Stomach (tissue), 8 donors: ENCODE measurements at regions not wholly inside any gene's neighbourhood (a gene's known extent, or its start where the extent isn't known, plus 50 kb on each side); places are given as distances from the start of the nearest gene placed in this dataset.

Experiments
- DNase-seq, 2 donors: peaks; one replicate each; pipeline versions ENCODE4 v3.0.0 to v3.0.0-alpha.2; 2013 to 2019
- H3K27ac ChIP-seq, 5 donors: fragments of 200-600 bp in 4 of 5; sonication (generic) in 4 of 5; one replicate each; pipeline ENCODE4 v1.5.1; 2013 to 2019; ENCODE audit warnings: mild to moderate bottlenecking in 1 of 5, moderate library complexity in 1 of 5
- H3K27me3 ChIP-seq, 3 donors: fragments of 200-600 bp; sonication (generic); one replicate each; pipeline ENCODE4 v1.5.1; 2017 to 2019; ENCODE audit warnings: mixed run types in 1 of 3
- H3K36me3 ChIP-seq, 4 donors: fragments of 200-600 bp; sonication (generic); 1 replicate in 3 of 4; 2 replicates in 1 of 4; pipeline ENCODE4 v1.5.1; 2016 to 2019
- H3K4me1 ChIP-seq, 4 donors: fragments of 200-600 bp; sonication (generic); one replicate each; pipeline ENCODE4 v1.5.1; 2016 to 2019
- H3K4me3 ChIP-seq, 4 donors: fragments of 200-600 bp; sonication (generic) in 3 of 4; one replicate each; pipeline ENCODE4 v1.5.1; 2016 to 2019; ENCODE audit warnings: mild to moderate bottlenecking in 1 of 4
- H3K9me3 ChIP-seq, 4 donors: fragments of 200-600 bp; sonication (generic); one replicate each; pipeline ENCODE4 v1.5.1; 2016 to 2019
- EP300 ChIP-seq: sonication (generic); formaldehyde crosslinking; IDR thresholded peaks from one replicate; pipeline ENCODE4 v1.6.1; 2017; ENCODE audit warnings: antibody characterized with exemption
- POLR2A ChIP-seq, 4 donors: fragments of 450-650 bp; IDR thresholded peaks; one replicate each; pipeline ENCODE4 v1.6.1; 2016; ENCODE audit warnings: antibody characterized with exemption in 4 of 4, control low read depth in 2 of 4, mild to moderate bottlenecking in 1 of 4, moderate library complexity in 1 of 4
- POLR2AphosphoS5 ChIP-seq, 3 donors: sonication (generic); formaldehyde crosslinking; IDR thresholded peaks; one replicate each; pipeline ENCODE4 v1.6.1; 2016; ENCODE audit warnings: antibody characterized with exemption in 3 of 3
- WGBS, 5 donors: extraction: QIAGEN DNeasy Blood & Tissue Kit in 3 of 5; methylation state at CpG; one replicate each; pipeline versions ENCODE4 v1.1.5 to v1.1.7; 2013 to 2018; 5-methylcytosine and 5-hydroxymethylcytosine counted together
- intact Hi-C: fragments of 100-400 bp; cut with DNase I; formaldehyde crosslinking; loops from one replicate; pipeline ENCODE4 v1.15.1; 2023; ENCODE audit warnings: low total_unique reads
- TF ChIP-seq, protein P1 (sequence below), 7 experiments: fragments of 450-650 bp in 4 of 7; fragments of 200-600 bp in 3 of 7; sonication (generic) in 3 of 7; IDR thresholded peaks; one replicate each; pipeline ENCODE4 v1.5.1; 2016 to 2019; ENCODE audit warnings: antibody characterized with exemption in 7 of 7, control low read depth in 2 of 7, mild to moderate bottlenecking in 1 of 7
- donor health status: healthy with polysubstance abuse.
- donor health status: Bipolar disorder and iron deficiency.
- donor health status: healthy.

DNA sequence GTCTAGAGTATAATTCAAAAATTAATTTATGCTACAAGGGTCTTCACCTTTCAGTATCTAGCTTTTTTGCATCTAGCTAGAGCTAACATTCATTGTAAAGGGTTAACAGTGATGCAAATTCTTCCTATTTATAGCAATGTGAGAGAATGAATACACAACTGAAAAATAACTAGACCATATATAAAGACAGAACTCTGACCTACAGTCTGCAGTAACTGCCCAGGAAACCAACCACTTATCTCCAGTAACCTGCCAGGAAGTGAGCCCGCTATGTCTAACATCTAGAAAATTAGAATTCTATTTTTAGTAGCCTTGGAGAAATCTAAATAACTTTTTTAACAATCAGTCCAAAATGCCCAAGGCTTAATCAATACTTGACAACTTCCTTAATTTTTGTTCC is 1021.9 kb downstream of the LRFN5 start:
- WGBS, 5 donors: 56 to 76% (median 62%) methylated on average over 1 of the region's 1 CpG
- Histone ChIP-seq H3K36me3 (no peaks in the 10 kb centered on the region), H3K9me3 (no peaks in the 10 kb centered on the region), H3K27me3 (no peaks in the 10 kb centered on the region), H3K27ac (no peak overlapping the region), H3K4me3 (no peak overlapping the region), H3K4me1 (no peaks in the 10 kb centered on the region)
- no peak for DNase-seq
- intact Hi-C loops: no loop called here
- TF ChIP-seq, protein P1, sequence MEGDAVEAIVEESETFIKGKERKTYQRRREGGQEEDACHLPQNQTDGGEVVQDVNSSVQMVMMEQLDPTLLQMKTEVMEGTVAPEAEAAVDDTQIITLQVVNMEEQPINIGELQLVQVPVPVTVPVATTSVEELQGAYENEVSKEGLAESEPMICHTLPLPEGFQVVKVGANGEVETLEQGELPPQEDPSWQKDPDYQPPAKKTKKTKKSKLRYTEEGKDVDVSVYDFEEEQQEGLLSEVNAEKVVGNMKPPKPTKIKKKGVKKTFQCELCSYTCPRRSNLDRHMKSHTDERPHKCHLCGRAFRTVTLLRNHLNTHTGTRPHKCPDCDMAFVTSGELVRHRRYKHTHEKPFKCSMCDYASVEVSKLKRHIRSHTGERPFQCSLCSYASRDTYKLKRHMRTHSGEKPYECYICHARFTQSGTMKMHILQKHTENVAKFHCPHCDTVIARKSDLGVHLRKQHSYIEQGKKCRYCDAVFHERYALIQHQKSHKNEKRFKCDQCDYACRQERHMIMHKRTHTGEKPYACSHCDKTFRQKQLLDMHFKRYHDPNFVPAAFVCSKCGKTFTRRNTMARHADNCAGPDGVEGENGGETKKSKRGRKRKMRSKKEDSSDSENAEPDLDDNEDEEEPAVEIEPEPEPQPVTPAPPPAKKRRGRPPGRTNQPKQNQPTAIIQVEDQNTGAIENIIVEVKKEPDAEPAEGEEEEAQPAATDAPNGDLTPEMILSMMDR (IDR thresholded peaks at IDR 0.05): no peak
- TF ChIP-seq EP300: no peak
- TF ChIP-seq POLR2AphosphoS5 (IDR thresholded peaks at IDR 0.05): no peak
- TF ChIP-seq POLR2A (IDR thresholded peaks at IDR 0.05): no peak

DNA sequence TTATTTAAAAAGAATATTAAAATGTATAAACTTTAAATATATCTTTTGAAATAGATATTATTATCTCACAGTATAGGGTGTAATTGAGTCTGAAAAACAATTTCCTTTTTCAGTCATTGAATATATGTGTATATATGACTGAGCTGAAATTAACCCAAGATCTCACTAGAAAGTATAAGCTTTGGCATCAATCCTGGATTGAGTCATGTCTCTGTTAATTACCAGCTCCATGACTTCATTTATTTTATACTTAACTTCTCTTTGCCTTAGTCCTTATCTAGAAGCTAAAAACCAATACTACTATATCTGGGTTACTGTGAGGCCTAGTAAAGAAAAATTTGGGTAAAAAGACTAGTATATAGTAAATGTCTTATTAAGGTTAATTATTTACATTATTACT is 1020.3 kb downstream of the LRFN5 start:
- H3K27ac ChIP-seq: no peak overlapping the region
- no peak for TF ChIP-seq POLR2A (IDR thresholded peaks at IDR 0.05)
- no peak for TF ChIP-seq EP300
- TF ChIP-seq, protein P1 (IDR thresholded peaks at IDR 0.05): no peak
- TF ChIP-seq POLR2AphosphoS5 (IDR thresholded peaks at IDR 0.05): no peak
- H3K9me3 ChIP-seq: no peaks in the 10 kb centered on the region

DNA sequence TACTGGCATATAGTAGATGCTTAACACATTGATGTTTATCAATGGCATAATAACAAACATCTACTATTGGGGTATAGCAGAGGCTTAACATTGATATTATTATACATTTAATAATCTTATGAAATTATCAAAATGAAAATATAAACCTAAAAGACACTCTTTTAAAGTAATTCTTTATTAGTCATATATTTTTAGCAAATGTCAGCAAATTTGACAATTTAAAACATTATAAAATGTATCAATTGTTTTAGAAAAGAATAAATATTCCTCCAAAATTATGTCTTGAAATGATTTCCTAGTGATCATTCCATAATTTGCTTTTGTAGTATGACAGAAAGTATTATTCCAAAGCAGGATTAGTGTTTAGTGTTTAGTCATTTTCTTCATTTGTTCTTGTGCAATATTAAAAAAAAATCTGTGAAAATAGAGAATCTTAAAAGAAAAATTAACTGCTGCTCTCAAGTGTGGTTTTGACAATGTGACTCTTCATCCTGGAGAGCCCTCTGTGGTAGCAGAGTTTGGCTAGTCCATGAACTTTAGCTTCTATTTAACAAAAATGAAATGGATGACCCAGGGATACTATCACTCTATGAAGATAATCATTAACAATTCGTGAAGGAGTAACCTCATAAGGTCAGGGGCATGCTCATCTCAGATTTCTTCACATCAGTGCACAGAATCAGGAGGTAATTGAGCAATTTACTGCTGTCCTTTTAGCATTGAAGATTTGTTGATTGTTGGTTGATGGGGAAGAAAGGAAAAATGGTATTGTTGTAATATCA is 1018.5 kb downstream of the LRFN5 start:
- TF ChIP-seq, protein P1 (IDR thresholded peaks at IDR 0.05): no peak
- TF ChIP-seq POLR2A (IDR thresholded peaks at IDR 0.05) (no peak), EP300 (no peak), POLR2AphosphoS5 (IDR thresholded peaks at IDR 0.05) (no peak)
- intact Hi-C loops: no loop called here

More for the DNA sequence above, 1020.3 kb downstream of the LRFN5 start:
- intact Hi-C loops: no loop called here
- DNase-seq: no peak
- no peaks in the 10 kb centered on the region for H3K4me1 ChIP-seq
- H3K36me3 ChIP-seq: no peaks in the 10 kb centered on the region
- no peak overlapping the region for H3K4me3 ChIP-seq
- no peaks in the 10 kb centered on the region for H3K27me3 ChIP-seq

DNA sequence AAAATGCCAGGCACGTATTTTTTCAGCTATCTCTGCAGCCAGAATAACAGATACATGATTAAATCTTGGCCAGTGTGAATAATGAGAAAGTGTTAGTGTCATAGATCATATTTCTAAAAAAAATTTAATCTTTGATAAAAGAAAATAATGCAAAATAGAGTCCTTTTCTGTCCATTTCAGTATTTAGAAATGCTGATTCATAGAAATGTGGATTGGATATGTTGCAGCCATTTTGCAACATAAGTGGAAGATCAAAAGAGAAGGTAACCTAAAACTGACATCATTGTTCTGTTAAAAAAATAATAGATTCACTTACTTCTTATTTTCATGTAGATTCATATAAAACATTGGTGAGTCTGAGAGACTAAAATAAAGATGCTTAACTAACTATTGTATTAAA is 1010.3 kb downstream of the LRFN5 start:
- H3K36me3 ChIP-seq: no peaks in the 10 kb centered on the region
- no peaks in the 10 kb centered on the region for H3K9me3 ChIP-seq
- DNase-seq: no peak
- intact Hi-C loops: no loop called here
- no peak overlapping the region for H3K27ac ChIP-seq
- 38 to 63% (median 56%) methylated on average over 1 of the region's 1 CpG for WGBS, 5 donors
- no peaks in the 10 kb centered on the region for H3K4me1 ChIP-seq
- TF ChIP-seq POLR2A (IDR thresholded peaks at IDR 0.05) (no peak), POLR2AphosphoS5 (IDR thresholded peaks at IDR 0.05) (no peak), EP300 (no peak)
- TF ChIP-seq, protein P1 (IDR thresholded peaks at IDR 0.05): no peak
- no peaks in the 10 kb centered on the region for H3K27me3 ChIP-seq
- no peak overlapping the region for H3K4me3 ChIP-seq

More for the DNA sequence above, 1018.5 kb downstream of the LRFN5 start:
- 22 to 36% (median 28%) methylated on average over 1 of the region's 1 CpG for WGBS, 5 donors
- H3K27ac ChIP-seq: no peak overlapping the region
- H3K27me3 ChIP-seq: no peaks in the 10 kb centered on the region
- no peaks in the 10 kb centered on the region for H3K9me3 ChIP-seq
- H3K4me1 ChIP-seq: no peaks in the 10 kb centered on the region
- no peak overlapping the region for H3K4me3 ChIP-seq
- DNase-seq: no peak
- H3K36me3 ChIP-seq: no peaks in the 10 kb centered on the region
